ENCODE measurements at regions not wholly inside any gene's neighbourhood (a gene's known extent, or its start where the extent isn't known, plus 50 kb on each side); places are given as distances from the start of the nearest gene placed in this dataset.

DNA sequence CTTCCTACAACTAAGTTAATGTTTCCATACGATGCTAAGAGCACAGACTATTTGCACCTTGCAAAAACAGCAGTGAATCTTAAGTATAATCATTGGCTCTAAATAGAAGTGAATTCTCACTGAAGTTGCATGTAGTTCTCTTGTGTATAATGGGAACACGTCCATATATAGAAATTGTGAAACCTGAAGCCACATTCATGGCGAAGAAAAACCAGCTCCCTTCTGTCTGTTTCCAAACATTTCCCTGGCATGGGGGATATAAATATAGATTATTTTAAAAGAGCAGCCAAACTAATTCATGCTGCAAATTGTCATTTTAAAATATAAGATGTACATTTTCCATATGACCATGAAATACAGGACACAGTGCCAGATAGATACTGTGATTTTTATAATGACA is 71.1 kb downstream of the TRAM1L1 start:
- TF ChIP-seq CTCF (IDR thresholded peaks at IDR 0.05) (no peak), POLR2A (IDR thresholded peaks at IDR 0.05; ENCODE audit: low read depth) (no peak)

Measured in esophagus muscularis mucosa (tissue), 3 donors.